Choroid plexus epithelial cell (primary cell): ENCODE measurements at regions not wholly inside any gene's neighbourhood (a gene's known extent, or its start where the extent isn't known, plus 50 kb on each side); places are given as distances from the start of the nearest gene placed in this dataset.

ENCODE experiments used
- DNase-seq: peaks from one replicate; pipeline ENCODE4 v3.0.0-alpha.2; 2010; ENCODE audit warnings: low read depth
- H3K4me3 ChIP-seq: 2 replicates; pipeline ENCODE4 v1.5.1; 2011; ENCODE audit warnings: low read depth, mild to moderate bottlenecking, control low read depth, low read length, moderate library complexity
- TF ChIP-seq, protein P1 (sequence below): conservative IDR thresholded peaks from 2 replicates; pipeline ENCODE4 v1.5.1; 2011; ENCODE audit warnings: low read depth, mild to moderate bottlenecking, control low read depth, inconsistent platforms, low read length, moderate library complexity

DNA sequence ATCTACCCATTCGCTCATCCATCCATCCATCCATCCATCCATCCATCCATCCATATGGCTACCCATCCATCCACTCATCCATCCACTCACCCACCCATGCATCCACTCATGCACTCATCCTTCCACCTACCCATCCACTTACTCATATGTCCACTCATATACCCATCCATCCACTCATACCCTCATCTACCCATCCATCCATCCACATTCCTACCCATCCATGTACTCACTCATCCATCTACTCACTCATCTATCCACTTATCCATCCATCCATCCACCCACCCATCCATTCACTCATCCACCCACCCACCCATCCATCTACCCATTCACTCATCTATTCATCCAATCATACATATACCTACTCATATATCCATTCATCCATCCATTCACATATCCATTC lies 112.0 kb downstream of the RBFOX3 start:
- TF ChIP-seq, protein P1, sequence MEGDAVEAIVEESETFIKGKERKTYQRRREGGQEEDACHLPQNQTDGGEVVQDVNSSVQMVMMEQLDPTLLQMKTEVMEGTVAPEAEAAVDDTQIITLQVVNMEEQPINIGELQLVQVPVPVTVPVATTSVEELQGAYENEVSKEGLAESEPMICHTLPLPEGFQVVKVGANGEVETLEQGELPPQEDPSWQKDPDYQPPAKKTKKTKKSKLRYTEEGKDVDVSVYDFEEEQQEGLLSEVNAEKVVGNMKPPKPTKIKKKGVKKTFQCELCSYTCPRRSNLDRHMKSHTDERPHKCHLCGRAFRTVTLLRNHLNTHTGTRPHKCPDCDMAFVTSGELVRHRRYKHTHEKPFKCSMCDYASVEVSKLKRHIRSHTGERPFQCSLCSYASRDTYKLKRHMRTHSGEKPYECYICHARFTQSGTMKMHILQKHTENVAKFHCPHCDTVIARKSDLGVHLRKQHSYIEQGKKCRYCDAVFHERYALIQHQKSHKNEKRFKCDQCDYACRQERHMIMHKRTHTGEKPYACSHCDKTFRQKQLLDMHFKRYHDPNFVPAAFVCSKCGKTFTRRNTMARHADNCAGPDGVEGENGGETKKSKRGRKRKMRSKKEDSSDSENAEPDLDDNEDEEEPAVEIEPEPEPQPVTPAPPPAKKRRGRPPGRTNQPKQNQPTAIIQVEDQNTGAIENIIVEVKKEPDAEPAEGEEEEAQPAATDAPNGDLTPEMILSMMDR: no peak
- no peak overlapping the region for H3K4me3 ChIP-seq
- no peak for DNase-seq

DNA sequence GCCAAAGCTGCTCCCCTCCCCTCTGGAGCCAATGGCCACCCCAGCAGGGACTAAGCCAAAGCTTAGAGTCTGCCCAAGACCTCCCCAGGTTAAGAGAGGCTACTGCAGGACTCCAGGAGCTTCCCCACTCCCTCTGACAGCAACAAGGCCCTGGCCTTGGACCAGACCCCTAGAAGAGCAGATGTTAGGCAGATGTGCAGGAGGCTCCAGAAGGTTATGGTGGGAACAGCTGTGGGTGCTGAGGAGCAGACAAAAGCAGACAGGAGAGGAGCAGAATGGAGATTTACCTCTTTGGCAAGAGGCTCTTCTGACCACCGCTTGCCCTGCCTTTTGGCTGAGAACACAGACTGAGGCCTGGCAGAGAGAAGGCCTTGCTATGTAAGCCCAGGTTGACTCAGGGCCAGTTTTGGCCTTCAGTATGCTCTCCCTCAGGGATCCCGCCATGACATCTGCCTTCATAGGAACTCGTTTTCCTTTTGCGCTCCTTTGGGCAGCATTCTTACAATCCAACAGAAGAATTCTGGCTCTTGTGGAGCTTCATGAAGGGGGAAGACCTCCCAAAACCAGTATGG lies 113.0 kb downstream of the RBFOX3 start:
- DNase-seq: no peak
- H3K4me3 ChIP-seq: no peak overlapping the region
- TF ChIP-seq, protein P1: no peak

GRCh38 chr17:79496422-79497005 lies 114.3 kb downstream of the RBFOX3 start:
- no peak overlapping the region for H3K4me3 ChIP-seq
- no peak for DNase-seq
- TF ChIP-seq, protein P1: no peak

- H3K4me3 ChIP-seq: no peak overlapping the region
- TF ChIP-seq, protein P1: no peak
- no peak for DNase-seq
Observed at GRCh38 chr17:79495665-79496064, 115.2 kb downstream of the RBFOX3 start.

DNA sequence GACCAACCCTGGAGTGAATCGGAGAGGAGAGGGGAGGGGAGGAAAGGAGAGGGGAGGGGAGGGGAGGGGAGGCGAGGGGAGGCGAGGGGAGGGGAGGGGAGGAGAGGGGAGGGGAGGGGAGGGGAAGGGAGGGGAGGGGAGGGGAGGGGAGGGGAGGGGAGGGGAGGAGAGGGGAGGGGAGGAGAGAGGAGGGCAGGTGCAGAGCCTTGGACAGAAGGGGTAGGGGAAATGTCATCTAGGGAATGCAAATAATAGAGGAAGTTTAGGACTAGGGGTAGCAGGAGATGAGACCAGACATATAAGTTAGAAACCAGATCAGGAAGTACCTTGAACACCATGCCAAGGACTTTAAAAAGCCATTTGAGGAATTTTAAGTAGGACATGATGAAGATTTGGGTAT lies 119.8 kb downstream of the RBFOX3 start:
- no peak overlapping the region for H3K4me3 ChIP-seq
- no peak for DNase-seq
- TF ChIP-seq, protein P1: no peak

DNA sequence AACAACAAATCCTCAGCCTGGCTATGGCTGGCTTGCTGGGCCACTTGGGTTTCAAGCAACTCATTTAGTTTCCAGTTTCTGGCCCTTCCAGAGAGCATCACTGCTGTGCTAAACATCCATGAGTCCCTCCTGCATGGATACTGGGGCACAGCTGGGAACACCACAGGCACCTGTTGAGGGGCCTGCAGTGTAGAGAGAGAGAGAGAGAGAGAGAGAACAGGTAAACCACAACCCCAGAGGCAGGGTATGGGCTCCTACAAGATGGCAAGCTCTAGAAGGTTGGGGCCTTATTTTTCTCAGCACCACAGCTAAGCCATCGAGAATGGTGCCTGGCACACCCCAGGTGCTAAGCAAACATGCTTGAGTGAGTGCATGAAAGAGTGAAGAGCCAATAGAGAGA lies 120.3 kb downstream of the RBFOX3 start:
- no peak for DNase-seq
- no peak overlapping the region for H3K4me3 ChIP-seq
- TF ChIP-seq, protein P1: no peak

DNA sequence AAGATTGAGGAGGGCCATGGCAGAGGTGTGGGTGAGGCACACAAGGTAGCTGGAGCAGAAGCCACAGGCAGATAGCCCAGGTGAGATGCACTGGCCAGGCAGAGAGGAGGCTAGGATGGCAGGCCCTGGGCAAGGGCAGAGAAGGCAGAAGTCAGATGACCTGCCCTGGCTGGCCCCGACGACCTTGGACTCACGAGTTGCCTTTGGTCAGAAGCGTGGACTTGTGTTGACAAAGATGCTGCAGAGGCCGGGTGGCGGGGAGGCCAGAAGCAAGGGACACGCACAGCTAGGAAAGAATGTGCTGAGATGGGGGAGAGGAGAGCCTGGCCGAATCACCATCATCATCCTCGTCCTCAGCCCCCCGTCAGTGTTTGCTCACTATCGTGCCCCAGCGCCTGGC lies 123.7 kb downstream of the RBFOX3 start:
- H3K4me3 ChIP-seq: no peak overlapping the region
- TF ChIP-seq, protein P1: no peak
- DNase-seq: no peak
